CD4-positive, alpha-beta T cell treated with Interleukin-10 for 1 hour (primary cell): ENCODE measurements at regions not wholly inside any gene's neighbourhood (a gene's known extent, or its start where the extent isn't known, plus 50 kb on each side); places are given as distances from the start of the nearest gene placed in this dataset.
"Not testable (repeated sequence)": the region's sequence is repeated elsewhere in the genome, so short reads cannot be mapped to it uniquely, and the experiment has no call there.

ENCODE experiments used
- DNase-seq: peaks from one replicate; pipeline ENCODE4 v3.0.0-alpha.2; 2020

DNA sequence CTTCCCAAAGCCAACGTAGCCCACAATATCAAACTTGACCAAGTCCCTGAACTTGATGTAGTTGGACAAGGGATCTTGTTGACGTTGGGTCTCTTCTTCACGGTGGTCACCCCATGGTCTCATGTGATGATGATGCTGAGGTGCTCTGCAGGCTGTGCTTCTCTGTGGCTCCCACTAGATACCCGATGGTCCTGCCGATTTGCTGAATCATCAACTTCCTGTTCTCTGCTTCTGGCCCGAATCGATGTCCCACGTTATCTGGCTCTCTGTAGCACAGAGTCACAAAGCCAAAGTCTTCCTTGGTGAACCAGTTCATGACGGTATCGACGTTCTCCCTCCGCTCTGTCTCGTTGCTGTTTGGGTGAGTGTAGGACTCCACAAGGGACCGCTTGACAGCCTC, 201.0 kb downstream of the ADRA2C start:
- DNase-seq, result not testable (repeated sequence)

DNA sequence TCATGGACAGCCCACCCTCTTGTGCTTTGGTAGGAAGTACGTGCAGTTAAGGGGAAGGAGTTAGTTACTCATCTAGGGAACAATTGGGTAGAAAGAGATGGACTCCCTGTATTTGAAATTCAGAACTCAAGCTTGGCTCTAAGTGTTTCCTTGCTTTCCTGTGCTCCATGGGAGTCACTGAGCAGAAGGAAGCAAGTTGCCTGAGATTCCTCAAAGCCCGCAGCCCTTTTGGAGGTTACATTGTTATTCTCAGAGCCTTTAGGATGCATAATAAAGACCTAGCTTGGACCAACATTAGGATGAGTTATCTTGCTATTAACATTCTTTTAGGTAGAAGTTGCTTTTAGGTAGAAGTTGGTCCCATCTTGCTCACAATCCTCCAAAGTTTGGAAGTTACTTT, 206.4 kb downstream of the ADRA2C start:
- DNase-seq, result not testable (repeated sequence)

GRCh38 chr4:3973581-3974200, 207.5 kb downstream of the ADRA2C start:
- not testable (repeated sequence) for DNase-seq

GRCh38 chr4:3983518-3984125, 217.4 kb downstream of the ADRA2C start:
- DNase-seq, result not testable (repeated sequence)

DNA sequence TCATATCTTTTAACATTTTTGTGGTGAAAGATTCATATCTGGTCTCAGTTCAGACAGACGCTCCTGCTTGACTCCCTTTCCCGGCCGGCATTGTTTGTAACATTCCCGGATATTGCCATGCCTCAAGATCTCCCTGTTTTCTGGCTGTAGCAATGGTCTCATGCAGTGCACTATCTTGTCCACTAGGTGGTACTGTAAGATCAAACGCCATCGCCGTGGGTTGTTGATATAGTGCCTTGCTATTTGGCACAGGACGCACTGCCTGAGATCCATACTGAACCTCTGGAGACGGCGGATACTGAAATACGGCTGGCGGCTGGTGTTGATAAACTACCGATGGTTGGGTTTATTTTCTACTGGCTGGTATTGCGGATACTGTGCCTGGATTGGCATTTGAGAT, 218.6 kb downstream of the ADRA2C start:
- not testable (repeated sequence) for DNase-seq

DNA sequence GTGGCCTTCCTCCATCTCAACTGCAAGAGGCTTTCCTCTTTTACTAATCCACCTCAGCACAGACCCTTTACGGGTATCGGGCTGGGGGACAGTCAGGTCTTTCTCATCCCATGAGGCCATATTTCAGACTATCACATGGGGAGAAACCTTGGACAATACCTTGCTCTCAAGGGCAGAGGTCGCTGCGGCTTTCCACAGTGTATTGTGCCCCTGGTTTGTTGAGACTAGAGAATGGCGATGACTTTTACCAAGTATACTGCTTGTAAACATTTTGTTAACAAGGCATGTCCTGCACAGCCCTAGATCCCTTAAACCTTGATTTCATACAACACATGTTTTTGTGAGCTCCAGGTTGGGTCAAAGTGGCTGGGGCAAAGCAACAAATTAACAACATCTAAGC, 220.2 kb downstream of the ADRA2C start:
- not testable (repeated sequence) for DNase-seq

GRCh38 chr4:3997386-3997785, 229.3 kb downstream of the OTOP1 start:
- DNase-seq, result not testable (repeated sequence)

GRCh38 chr4:4004036-4004435, 222.7 kb downstream of the OTOP1 start:
- DNase-seq, result not testable (repeated sequence)

GRCh38 chr4:4004702-4005101, 222.0 kb downstream of the OTOP1 start:
- not testable (repeated sequence) for DNase-seq

GRCh38 chr4:4006356-4006755, 220.4 kb downstream of the OTOP1 start:
- not testable (repeated sequence) for DNase-seq

DNA sequence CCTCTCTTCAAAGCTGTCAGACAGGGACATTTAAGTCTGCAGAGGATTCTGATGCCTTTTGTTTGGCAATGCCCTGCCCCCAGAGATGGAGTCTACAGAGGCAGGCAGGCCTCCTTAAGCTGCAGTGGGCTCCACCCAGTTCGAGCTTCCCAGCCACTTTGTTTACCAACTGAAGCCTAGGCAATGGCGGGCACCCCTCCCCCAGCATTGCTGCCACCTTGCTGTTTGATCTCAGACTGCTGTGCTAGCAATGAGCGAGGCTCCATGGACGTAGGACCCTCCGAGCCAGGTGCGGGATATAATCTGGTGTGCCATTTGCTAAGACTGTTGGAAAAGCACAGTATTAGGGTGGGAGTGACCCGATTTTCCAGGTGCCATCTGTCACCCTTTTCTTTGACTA, 207.7 kb downstream of the OTOP1 start:
- DNase-seq, result not testable (repeated sequence)

DNA sequence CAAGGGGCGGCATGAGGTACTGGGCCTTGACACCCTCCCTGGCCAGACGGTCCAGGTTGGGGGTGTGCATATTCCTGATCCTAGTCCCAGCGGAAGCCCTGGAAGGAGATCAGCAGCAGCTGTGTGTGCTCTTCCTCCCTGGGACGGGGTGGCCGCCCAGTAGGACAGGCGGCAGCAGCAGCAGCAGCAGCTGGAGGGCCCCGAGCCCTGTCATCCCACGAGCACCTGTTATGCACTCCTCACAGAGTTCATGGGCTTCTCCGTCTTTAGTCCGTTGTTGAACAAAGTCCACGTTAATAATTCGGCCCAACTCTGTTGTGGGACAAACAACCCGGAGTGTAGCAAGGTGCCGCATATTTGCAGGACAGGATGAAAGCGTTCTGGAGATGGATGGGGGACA, 205.6 kb downstream of the OTOP1 start:
- not testable (repeated sequence) for DNase-seq

DNA sequence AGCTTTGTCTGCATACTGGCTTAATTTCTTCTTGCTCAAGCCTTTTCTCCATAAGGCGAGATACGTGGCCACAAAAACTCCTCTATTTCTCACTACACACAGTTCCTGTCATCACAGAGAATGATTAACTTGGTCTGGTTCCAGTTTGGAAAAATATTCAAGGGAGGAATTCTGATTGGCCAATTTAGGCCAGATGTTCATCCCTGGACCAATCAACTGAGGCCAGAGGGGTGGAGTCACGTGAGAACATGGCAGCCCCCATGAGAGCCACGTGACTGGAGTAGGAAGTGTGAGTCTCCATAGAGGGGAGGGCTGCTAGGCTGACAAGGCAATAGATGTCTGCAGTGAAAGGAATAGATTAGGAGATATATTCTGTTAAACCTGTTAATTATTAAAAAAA, 200.0 kb downstream of the OTOP1 start:
- DNase-seq, result not testable (repeated sequence)

GRCh38 chr4:4028752-4029151, 198.0 kb downstream of the OTOP1 start:
- not testable (repeated sequence) for DNase-seq

GRCh38 chr4:4030509-4030908, 196.2 kb downstream of the OTOP1 start:
- DNase-seq, result not testable (repeated sequence)

GRCh38 chr4:4031446-4032135, 195.1 kb downstream of the OTOP1 start:
- DNase-seq, result not testable (repeated sequence)

GRCh38 chr4:4032364-4032763, 194.4 kb downstream of the OTOP1 start:
- peak; percentile 3 for DNase-seq

DNA sequence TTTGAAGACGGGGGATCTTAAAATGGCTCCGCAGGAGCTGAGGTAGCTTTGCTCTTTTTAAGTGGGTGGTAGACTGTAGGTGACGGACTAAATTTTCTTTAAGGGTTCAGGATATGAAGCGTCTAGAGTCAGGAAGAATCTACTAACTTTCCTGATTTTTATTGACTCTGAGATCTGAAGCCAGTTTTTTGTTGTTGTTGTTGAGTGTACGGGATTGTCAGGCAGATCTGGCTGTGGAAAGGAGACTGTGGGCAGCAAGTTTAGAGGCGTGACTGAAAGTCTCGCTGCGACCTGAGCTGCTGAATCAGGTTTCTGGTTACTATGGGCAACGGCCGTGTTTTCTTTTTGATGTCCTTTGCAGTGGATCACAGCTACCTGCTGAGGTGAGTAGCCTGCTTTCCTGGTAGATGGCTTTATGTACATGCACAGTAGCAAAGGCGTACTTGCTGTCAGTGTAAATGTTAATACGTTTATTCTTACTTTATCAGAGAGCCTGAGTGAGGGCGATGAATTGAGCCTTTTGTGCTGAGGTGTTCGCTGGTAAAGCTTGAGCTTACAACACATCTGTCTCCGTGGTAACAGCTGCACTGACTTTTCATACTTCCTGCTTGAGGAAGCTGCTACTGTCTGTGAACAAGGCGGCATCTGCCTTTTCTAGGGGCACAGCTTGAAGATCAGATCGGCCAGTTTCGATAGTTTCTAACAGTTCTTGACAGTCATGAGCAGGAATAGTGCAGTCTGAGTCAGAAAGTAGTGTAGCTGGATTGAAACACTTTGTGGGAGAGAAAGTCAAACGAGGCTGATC, 193.7 kb downstream of the OTOP1 start:
- DNase-seq, result peak; percentile 50

GRCh38 chr4:4037399-4038138, 189.2 kb downstream of the OTOP1 start:
- not testable (repeated sequence) for DNase-seq

DNA sequence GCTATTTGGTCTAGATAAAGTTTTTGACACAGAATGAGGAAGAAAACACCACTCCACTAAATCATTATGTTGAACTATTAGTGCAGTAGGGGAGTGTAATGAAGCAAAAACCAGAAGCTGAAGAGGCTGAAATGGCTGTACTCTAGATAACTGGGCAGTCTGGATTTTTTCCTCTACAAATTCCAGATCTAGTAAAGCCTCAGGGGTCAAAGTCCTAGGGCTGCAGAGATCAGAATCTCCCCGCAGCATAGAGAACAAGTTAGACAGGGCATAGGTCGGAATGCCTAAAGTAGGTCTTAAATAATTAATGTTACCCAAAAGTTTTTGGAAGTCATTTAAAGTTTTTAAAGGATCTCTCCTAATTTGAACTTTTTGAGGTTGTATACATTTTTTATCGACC, 180.9 kb downstream of the OTOP1 start:
- not testable (repeated sequence) for DNase-seq

GRCh38 chr4:4046686-4047085, 180.0 kb downstream of the OTOP1 start:
- DNase-seq, result not testable (repeated sequence)

- not testable (repeated sequence) for DNase-seq
Observed at GRCh38 chr4:4047202-4047601, 179.5 kb downstream of the OTOP1 start.
